ENCODE measurements at regions not wholly inside any gene's neighbourhood (a gene's known extent, or its start where the extent isn't known, plus 50 kb on each side); places are given as distances from the start of the nearest gene placed in this dataset.

DNA sequence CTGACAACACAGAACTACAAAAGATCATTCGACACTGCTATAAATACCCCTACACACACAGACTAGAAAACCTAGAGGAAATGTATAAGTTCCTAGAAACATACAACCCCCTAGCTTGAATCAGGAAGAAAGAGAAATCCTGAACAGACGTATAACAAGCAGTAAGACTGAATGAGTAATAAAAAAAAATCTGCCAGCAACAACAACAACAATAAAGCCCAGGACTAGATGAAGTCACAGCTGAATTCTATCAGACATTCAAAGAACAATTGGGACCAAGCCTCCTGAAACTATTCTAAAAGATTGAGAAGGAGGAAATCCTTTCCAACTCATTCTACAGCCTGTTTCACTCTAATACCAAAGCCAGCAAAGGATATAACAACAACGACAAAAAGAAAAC is 68.2 kb upstream of the SLIT3 start:
- TF ChIP-seq POLR2A (IDR thresholded peaks at IDR 0.05) (no peak), EP300 (IDR thresholded peaks at IDR 0.05) (no peak)
- TF ChIP-seq, protein P1, sequence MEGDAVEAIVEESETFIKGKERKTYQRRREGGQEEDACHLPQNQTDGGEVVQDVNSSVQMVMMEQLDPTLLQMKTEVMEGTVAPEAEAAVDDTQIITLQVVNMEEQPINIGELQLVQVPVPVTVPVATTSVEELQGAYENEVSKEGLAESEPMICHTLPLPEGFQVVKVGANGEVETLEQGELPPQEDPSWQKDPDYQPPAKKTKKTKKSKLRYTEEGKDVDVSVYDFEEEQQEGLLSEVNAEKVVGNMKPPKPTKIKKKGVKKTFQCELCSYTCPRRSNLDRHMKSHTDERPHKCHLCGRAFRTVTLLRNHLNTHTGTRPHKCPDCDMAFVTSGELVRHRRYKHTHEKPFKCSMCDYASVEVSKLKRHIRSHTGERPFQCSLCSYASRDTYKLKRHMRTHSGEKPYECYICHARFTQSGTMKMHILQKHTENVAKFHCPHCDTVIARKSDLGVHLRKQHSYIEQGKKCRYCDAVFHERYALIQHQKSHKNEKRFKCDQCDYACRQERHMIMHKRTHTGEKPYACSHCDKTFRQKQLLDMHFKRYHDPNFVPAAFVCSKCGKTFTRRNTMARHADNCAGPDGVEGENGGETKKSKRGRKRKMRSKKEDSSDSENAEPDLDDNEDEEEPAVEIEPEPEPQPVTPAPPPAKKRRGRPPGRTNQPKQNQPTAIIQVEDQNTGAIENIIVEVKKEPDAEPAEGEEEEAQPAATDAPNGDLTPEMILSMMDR (IDR thresholded peaks at IDR 0.05), result no peak

Data from stomach (tissue), 4 donors.